KMS-11 (cell line): ENCODE measurements at regions not wholly inside any gene's neighbourhood (a gene's known extent, or its start where the extent isn't known, plus 50 kb on each side); places are given as distances from the start of the nearest gene placed in this dataset.

Experiments
- H2AFZ ChIP-seq: fragments of 200-600 bp; sonication (generic); 2 replicates; pipeline ENCODE4 v1.6.1; 2016; ENCODE audit warnings: antibody characterized with exemption, mixed run types, low read depth
- H3K27ac ChIP-seq: fragments of 200-600 bp; sonication (generic); 2 replicates; pipeline ENCODE4 v1.6.1; 2016; ENCODE audit warnings: mild to moderate bottlenecking, mixed run types
- H3K27me3 ChIP-seq: fragments of 200-600 bp; sonication (generic); 2 replicates; pipeline ENCODE4 v1.6.1; 2017; ENCODE audit warnings: mild to moderate bottlenecking, low read depth, mixed run types, moderate library complexity; ENCODE audit not compliant: insufficient read depth
- H3K36me3 ChIP-seq: fragments of 200-600 bp; sonication (generic); 2 replicates; pipeline ENCODE4 v1.6.1; 2017; ENCODE audit warnings: mild to moderate bottlenecking, mixed run types; ENCODE audit not compliant: insufficient read depth
- H3K4me1 ChIP-seq: fragments of 200-600 bp; sonication (generic); 2 replicates; pipeline ENCODE4 v1.6.1; 2016; ENCODE audit warnings: mild to moderate bottlenecking, low read depth, mixed run types; ENCODE audit not compliant: poor library complexity, severe bottlenecking
- H3K4me2 ChIP-seq: fragments of 200-600 bp; sonication (generic); 2 replicates; pipeline ENCODE4 v1.7.0; 2016; ENCODE audit warnings: mild to moderate bottlenecking, mixed run types
- H3K4me3 ChIP-seq: fragments of 200-600 bp; sonication (generic); IDR thresholded peaks from 2 replicates; pipeline ENCODE4 v1.6.1; 2017; ENCODE audit warnings: low read depth, low read length, mixed read lengths; ENCODE audit not compliant: insufficient read depth
- H3K79me2 ChIP-seq: fragments of 200-600 bp; sonication (generic); 2 replicates; pipeline ENCODE4 v1.6.1; 2016; ENCODE audit warnings: low read depth, mixed run types; ENCODE audit not compliant: insufficient read depth
- H3K9ac ChIP-seq: fragments of 200-600 bp; sonication (generic); 2 replicates; pipeline ENCODE4 v1.6.1; 2016; ENCODE audit warnings: mild to moderate bottlenecking, mixed run types
- H4K20me1 ChIP-seq: fragments of 200-600 bp; sonication (generic); 2 replicates; pipeline ENCODE4 v1.6.1; 2016; ENCODE audit warnings: mild to moderate bottlenecking, mixed run types; ENCODE audit not compliant: insufficient read depth
- CTCF ChIP-seq: fragments of 200-600 bp; sonication (generic); conservative IDR thresholded peaks from 2 replicates; pipeline ENCODE4 v1.6.1; 2017; ENCODE audit warnings: low read depth, mild to moderate bottlenecking, antibody characterized with exemption, low read length, moderate library complexity, mixed read lengths

GRCh38 chr22:49081926-49082325 lies 745.7 kb downstream of the BRD1 start:
- no peaks in the 10 kb centered on the region for H3K36me3 ChIP-seq
- H3K79me2 ChIP-seq: no peaks in the 10 kb centered on the region
- H3K27ac ChIP-seq: no peak overlapping the region
- H3K4me1 ChIP-seq: no peaks in the 10 kb centered on the region
- H3K9ac ChIP-seq: no peak overlapping the region
- no peak for TF ChIP-seq CTCF
- no peaks in the 10 kb centered on the region for H4K20me1 ChIP-seq
- no peak overlapping the region for H3K4me2 ChIP-seq
- H2AFZ ChIP-seq: no peak overlapping the region
- no peak overlapping the region for H3K4me3 ChIP-seq
- no peaks in the 10 kb centered on the region for H3K27me3 ChIP-seq

- no peaks in the 10 kb centered on the region for H3K27me3 ChIP-seq
- no peak for TF ChIP-seq CTCF
- H3K27ac ChIP-seq: no peak overlapping the region
These were observed 746.4 kb downstream of the BRD1 start for GRCh38 chr22:49081261-49081666.

GRCh38 chr22:49080631-49081030 lies 747.0 kb downstream of the BRD1 start:
- Histone ChIP-seq H3K4me2 (no peak overlapping the region), H4K20me1 (no peaks in the 10 kb centered on the region), H3K79me2 (no peaks in the 10 kb centered on the region), H3K36me3 (no peaks in the 10 kb centered on the region), H3K27ac (no peak overlapping the region), H3K4me1 (no peaks in the 10 kb centered on the region), H2AFZ (no peak overlapping the region), H3K9ac (no peak overlapping the region), H3K4me3 (no peak overlapping the region), H3K27me3 (no peaks in the 10 kb centered on the region)
- TF ChIP-seq CTCF: no peak

More at GRCh38 chr22:49081261-49081666, 746.4 kb downstream of the BRD1 start:
- H3K36me3 ChIP-seq: no peaks in the 10 kb centered on the region
- H3K4me1 ChIP-seq: no peaks in the 10 kb centered on the region
- H3K4me3 ChIP-seq: no peak overlapping the region
- no peaks in the 10 kb centered on the region for H4K20me1 ChIP-seq
- H2AFZ ChIP-seq: no peak overlapping the region
- no peak overlapping the region for H3K4me2 ChIP-seq
- no peaks in the 10 kb centered on the region for H3K79me2 ChIP-seq
- H3K9ac ChIP-seq: no peak overlapping the region

- Histone ChIP-seq H3K36me3 (no peaks in the 10 kb centered on the region), H3K9ac (no peak overlapping the region), H3K79me2 (no peaks in the 10 kb centered on the region), H4K20me1 (no peaks in the 10 kb centered on the region), H2AFZ (no peak overlapping the region), H3K4me2 (no peak overlapping the region), H3K27me3 (no peaks in the 10 kb centered on the region), H3K27ac (no peak overlapping the region), H3K4me3 (no peak overlapping the region), H3K4me1 (no peaks in the 10 kb centered on the region)
- TF ChIP-seq CTCF: no peak
These were observed 747.8 kb downstream of the BRD1 start for GRCh38 chr22:49079743-49080500.
